ENCODE measurements at regions not wholly inside any gene's neighbourhood (a gene's known extent, or its start where the extent isn't known, plus 50 kb on each side); places are given as distances from the start of the nearest gene placed in this dataset.

- TF ChIP-seq POLR2A (IDR thresholded peaks at IDR 0.05; ENCODE audit: low read length) (no peak), GATA1 (IDR thresholded peaks at IDR 0.05; ENCODE audit: low read depth, low read length) (no peak)
Observed at GRCh38 chr1:25004355-25004754, 74.3 kb upstream of the RUNX3 start.
